Psoas muscle (tissue), 7 donors: ENCODE measurements at regions not wholly inside any gene's neighbourhood (a gene's known extent, or its start where the extent isn't known, plus 50 kb on each side); places are given as distances from the start of the nearest gene placed in this dataset.

Experiments
- ATAC-seq, 4 donors: fragments of 200-7000 bp; cut with Tn5 transposase; one replicate each; pipeline ENCODE4 v1.9.1; 2020; ENCODE audit warnings: moderate library complexity in 3 of 4, mild to moderate bottlenecking in 2 of 4
- DNase-seq, 2 donors: peaks; one replicate each; pipeline ENCODE4 v3.0.0-alpha.2; 2020
- H3K27ac ChIP-seq: fragments of 200-600 bp; one replicate; pipeline ENCODE4 v1.8.0; 2022
- H3K27me3 ChIP-seq, 3 donors: fragments of 200-600 bp in 1 of 3; one replicate each; pipeline versions ENCODE4 v1.6.1 to v1.8.0; 2013 to 2022; ENCODE audit warnings: low read length in 2 of 3, mild to moderate bottlenecking in 2 of 3, moderate library complexity in 1 of 3; ENCODE audit not compliant: insufficient read depth in 3 of 3
- H3K36me3 ChIP-seq, 2 donors: fragments of 200-600 bp in 1 of 2; one replicate each; pipeline versions ENCODE4 v1.6.1 to v1.8.0; 2013 to 2022; ENCODE audit warnings: low read depth in 1 of 2, mild to moderate bottlenecking in 1 of 2, moderate library complexity in 1 of 2; ENCODE audit not compliant: insufficient read depth in 1 of 2
- H3K4me1 ChIP-seq: fragments of 200-600 bp; one replicate; pipeline ENCODE4 v1.8.0; 2022
- H3K4me3 ChIP-seq: fragments of 200-600 bp; one replicate; pipeline ENCODE4 v1.8.0; 2022; ENCODE audit warnings: mild to moderate bottlenecking
- H3K9me3 ChIP-seq: fragments of 200-600 bp; one replicate; pipeline ENCODE4 v1.8.0; 2022
- WGBS, 3 donors: extraction: QIAGEN DNeasy Blood & Tissue Kit; methylation state at CpG; one replicate each; pipeline versions ENCODE4 v1.1.6 to v1.1.7; 2013; 5-methylcytosine and 5-hydroxymethylcytosine counted together
- intact Hi-C, 2 donors: fragments of 100-400 bp; cut with DNase I; formaldehyde crosslinking; loops; one replicate each; pipeline versions ENCODE4 v1.11.0 to v1.14.2; 2022
- TF ChIP-seq, protein P1 (sequence below): fragments of 200-600 bp; IDR thresholded peaks from one replicate; pipeline ENCODE4 v1.8.0; 2022; ENCODE audit warnings: antibody characterized with exemption
- donor health status: healthy with polysubstance abuse.
- donor health status: DM: no; HTN: no; CAD: no; lungs with moderate emphysema.
- donor health status: Bipolar disorder and iron deficiency.
- donor health status: healthy.
- donor health status: DM: yes; HTN: yes; CAD: no.
- donor health status: DM: no; HTN: no; CAD: no.
- donor health status: DM: yes; HTN: yes; CAD: no.

DNA sequence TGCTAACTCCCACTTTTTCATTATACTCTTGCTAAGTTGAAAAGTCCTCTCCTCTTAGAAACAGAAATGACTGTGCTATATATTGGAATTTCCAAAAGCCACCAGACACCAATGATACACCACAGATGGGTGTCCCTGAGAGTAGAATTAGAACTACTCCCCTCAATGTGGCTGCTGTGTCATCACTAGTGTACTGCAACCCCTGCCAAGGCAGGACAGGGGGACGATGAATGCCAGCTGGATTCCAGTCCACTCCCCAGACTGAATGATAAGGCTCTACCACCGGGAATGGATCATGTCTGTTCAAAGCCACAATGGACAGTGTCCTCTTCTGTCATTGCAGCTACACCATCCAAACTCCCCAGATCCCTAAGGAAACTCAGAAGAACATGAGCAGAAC is 69.7 kb upstream of the EDNRB start:
- no peaks in the 10 kb centered on the region for H3K4me1 ChIP-seq
- no peaks in the 10 kb centered on the region for H3K36me3 ChIP-seq
- H3K27me3 ChIP-seq = no peaks in the 10 kb centered on the region
- H3K4me3 ChIP-seq = no peak overlapping the region
- ATAC-seq (no peak), DNase-seq (no peak)
- intact Hi-C loops = no loop called here
- no peaks in the 10 kb centered on the region for H3K9me3 ChIP-seq
- H3K27ac ChIP-seq = no peak overlapping the region
- 56 to 64% (median 60%) methylated on average over 2 of the region's 2 CpGs for WGBS, 3 donors
- TF ChIP-seq, protein P1, sequence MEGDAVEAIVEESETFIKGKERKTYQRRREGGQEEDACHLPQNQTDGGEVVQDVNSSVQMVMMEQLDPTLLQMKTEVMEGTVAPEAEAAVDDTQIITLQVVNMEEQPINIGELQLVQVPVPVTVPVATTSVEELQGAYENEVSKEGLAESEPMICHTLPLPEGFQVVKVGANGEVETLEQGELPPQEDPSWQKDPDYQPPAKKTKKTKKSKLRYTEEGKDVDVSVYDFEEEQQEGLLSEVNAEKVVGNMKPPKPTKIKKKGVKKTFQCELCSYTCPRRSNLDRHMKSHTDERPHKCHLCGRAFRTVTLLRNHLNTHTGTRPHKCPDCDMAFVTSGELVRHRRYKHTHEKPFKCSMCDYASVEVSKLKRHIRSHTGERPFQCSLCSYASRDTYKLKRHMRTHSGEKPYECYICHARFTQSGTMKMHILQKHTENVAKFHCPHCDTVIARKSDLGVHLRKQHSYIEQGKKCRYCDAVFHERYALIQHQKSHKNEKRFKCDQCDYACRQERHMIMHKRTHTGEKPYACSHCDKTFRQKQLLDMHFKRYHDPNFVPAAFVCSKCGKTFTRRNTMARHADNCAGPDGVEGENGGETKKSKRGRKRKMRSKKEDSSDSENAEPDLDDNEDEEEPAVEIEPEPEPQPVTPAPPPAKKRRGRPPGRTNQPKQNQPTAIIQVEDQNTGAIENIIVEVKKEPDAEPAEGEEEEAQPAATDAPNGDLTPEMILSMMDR = no peak

DNA sequence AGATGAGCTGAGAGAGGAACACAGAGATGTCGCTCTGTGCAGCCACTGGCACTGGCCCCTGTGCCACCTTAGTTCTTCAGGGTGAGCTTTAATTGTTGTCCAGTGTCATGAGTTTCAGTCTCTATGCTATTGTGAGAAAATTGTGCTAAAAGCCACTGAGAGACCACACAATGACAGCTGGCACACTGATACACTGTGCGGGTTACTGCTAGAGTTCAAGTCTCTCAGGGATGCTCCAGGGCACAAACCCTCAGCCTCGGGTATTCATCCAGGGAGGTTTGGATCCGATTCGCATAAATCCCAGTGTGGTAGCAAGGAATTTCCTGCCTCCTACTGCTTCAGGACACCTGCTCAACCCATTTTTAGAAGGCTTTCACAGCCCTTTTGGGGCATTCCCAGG is 68.1 kb upstream of the EDNRB start:
- H3K4me3 ChIP-seq = no peak overlapping the region
- 56 to 67% (median 64%) methylated on average over 5 of the region's 5 CpGs for WGBS, 3 donors
- no peaks in the 10 kb centered on the region for H3K27me3 ChIP-seq
- no peak for ATAC-seq
- TF ChIP-seq, protein P1 = no peak
- H3K9me3 ChIP-seq = no peaks in the 10 kb centered on the region
- H3K4me1 ChIP-seq = no peaks in the 10 kb centered on the region
- no peak for DNase-seq
- H3K36me3 ChIP-seq = no peaks in the 10 kb centered on the region
- intact Hi-C loops = no loop called here
- H3K27ac ChIP-seq = no peak overlapping the region

DNA sequence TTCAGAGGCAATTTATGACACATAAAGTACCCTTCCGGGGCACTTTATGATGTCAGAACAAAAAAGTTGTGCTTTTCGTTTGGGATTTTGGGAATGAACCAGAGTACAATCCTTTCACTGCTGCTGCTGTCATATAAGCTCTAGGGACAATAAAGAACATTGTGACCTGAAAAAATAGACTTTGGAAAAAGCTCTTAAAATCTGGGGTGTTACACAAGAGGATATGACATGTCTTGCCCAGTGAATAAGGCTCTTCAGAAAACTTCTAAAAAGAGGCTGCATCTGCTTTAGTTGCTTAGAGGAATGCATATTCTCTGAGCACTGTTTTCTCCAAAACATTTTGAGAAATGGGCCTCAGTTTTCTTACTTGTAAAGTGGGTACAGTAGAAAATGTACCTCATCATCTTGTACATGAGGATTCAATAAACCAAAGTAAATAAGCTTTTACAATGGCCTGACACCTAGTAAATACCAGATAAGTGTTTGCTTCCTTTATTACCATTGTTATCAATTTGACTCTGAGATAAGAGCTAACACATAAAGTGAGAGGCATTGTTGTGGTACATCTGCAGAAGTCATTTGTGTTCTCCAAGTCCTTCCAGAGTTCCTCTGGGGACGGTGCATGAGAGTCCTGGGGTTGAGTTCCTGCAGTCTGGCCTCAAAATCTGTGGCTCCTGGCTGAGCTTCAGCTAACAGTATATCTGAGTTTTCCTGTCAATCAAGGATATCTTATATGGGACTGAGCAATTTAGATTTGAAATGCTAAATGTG is 67.4 kb upstream of the EDNRB start:
- H3K36me3 ChIP-seq = no peaks in the 10 kb centered on the region
- intact Hi-C loops = no loop called here
- no peak overlapping the region for H3K27ac ChIP-seq
- DNase-seq (no peak), ATAC-seq (peak in 2 of 4 donors; percentile 24 to 62)
- no peak overlapping the region for H3K4me3 ChIP-seq
- no peaks in the 10 kb centered on the region for H3K9me3 ChIP-seq
- 43 to 57% (median 44%) methylated on average over 3 of the region's 3 CpGs for WGBS, 3 donors
- H3K27me3 ChIP-seq = no peaks in the 10 kb centered on the region
- H3K4me1 ChIP-seq = no peaks in the 10 kb centered on the region
- TF ChIP-seq, protein P1 = no peak

DNA sequence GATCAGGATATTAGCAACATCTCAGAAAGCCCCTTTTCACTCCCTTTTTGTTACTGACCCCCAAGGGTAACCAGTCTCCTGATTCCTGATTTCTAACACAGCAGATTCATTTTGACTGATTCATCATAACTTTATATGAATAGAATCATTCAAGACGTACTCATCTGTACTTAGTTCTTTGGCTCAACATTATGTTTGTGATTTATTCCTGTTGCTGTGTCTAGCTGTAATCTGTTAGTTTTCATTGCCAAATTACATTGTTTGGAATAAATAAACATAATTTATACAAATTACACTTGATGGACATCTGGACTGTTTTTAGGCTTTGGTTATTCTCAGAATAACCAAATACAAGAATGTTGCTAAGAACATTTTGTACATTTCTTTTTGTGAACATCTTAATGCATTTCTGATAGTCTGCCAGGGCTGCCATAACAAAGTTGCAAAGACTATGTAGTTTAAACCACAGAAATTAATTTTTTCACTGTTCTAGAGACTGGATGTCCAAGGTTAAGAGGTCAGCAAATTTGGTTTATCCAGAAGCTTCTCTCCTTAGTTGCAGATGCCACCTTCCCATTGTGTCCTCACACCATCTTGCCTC is 62.8 kb upstream of the EDNRB start:
- no peaks in the 10 kb centered on the region for H3K27me3 ChIP-seq
- no peaks in the 10 kb centered on the region for H3K36me3 ChIP-seq
- H3K4me3 ChIP-seq = no peak overlapping the region
- DNase-seq = no peak
- no peak for ATAC-seq
- H3K4me1 ChIP-seq = no peaks in the 10 kb centered on the region
- intact Hi-C loops = no loop called here
- no peak overlapping the region for H3K27ac ChIP-seq
- WGBS, 3 donors = 15 to 34% (median 20%) methylated on average over 1 of the region's 1 CpG
- TF ChIP-seq, protein P1 = no peak
- peaks cover 4% of the 10 kb centered on the region for H3K9me3 ChIP-seq
